ENCODE measurements at regions not wholly inside any gene's neighbourhood (a gene's known extent, or its start where the extent isn't known, plus 50 kb on each side); places are given as distances from the start of the nearest gene placed in this dataset.
"Not testable (repeated sequence)": the region's sequence is repeated elsewhere in the genome, so short reads cannot be mapped to it uniquely, and the experiment has no call there.

- no peak for DNase-seq
Observed at GRCh38 chr14:28576523-28576922, 190.1 kb upstream of the FOXG1 start.

DNA sequence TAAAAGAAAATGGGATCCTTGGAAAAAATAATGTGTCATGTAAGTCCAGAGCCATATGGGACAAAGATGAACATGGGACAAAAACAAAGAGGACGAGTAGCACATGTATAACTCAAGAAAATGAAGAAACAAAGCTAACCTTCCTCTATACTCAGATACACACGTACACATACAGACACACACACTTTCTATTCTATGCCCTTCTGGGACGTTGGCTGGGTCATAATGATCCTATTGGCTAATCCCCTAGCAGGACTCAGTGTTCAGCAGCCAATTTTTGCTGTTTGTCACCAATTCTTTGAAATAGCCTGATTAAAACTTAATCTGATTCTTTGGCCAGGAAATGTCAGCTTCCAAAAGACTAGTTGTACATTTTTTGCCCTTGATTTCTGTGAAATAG, 189.4 kb upstream of the FOXG1 start:
- DNase-seq: no peak

DNA sequence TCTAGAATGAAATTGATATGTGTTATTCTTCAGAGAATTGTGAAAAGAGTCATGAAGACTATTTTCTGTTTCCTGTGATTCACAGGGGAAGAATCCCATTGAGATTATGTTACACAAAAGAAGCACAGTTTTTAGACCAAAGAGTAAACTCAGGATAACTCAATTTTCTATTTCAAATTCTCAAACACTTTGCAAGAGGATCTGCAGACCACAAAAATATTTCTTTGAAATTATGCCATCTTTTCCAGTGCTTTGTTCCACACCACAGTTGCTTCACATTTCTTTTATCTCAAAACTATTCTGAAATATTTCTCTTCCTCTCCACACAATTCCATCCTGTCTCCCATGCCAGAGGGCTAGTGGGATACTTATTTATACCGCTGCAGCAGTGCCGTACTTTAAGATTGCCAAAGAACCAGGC, 188.9 kb upstream of the FOXG1 start:
- DNase-seq: no peak

DNA sequence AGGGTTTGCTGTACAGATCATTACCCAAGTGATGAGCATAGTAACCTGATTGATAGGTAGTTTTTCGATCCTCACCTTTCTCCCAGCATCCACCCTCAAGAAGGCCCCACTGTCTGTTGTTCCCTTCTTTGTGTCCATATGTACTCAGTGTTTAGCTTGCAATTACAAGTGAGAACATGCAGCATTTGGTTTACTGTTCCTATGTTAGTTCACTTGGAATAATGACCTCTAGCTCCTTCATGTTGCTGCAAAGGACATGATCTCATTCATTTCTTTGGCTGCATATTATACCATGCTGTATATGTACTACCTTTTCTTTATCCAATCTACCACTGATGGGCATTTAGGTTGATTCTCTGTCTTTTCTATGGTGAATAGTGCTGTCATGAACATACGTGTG, 181.6 kb upstream of the FOXG1 start:
- DNase-seq: no peak

DNA sequence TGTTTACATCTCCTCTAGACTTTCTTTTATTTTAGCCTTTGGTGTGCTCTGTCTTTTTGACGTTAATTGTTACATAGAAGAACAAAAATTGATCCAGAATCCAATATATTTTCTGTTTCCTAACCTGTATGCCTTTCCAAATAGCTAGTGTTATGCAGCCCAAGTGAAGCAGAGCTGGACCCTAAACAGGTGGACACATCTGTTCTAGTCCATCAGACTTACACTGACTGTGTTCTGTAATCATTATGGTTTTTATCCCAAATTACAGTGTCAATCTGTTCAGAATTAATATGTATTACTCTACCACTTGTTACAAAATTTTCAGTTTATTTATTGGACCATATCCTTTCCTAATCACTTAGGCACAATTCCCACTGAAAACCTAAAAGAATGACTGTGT, 176.8 kb upstream of the FOXG1 start:
- no peak for DNase-seq

DNA sequence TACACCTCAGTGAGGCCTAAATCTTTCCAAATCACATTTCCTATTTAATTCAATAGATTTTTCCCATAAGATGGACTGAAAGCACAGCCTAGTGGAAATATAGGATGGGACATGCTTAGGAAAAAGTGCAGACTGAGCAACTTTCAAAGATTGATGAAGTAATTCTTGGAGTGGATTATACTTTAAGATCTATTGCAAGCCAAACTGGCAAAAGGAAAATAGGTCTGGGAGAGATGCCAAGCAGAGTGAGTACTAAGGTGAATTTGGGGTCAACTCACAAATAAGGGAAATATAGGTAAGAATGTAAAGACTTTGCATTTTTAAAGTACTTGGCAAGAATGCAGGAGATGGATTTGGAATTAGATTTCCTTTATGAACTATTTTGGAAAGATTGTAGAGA, 170.2 kb upstream of the FOXG1 start:
- DNase-seq: peak; percentile 35

- no peak for DNase-seq
Observed at GRCh38 chr14:28599191-28599590, 167.4 kb upstream of the FOXG1 start.

- no peak for DNase-seq
Observed at GRCh38 chr14:28599605-28600004, 167.0 kb upstream of the FOXG1 start.

DNA sequence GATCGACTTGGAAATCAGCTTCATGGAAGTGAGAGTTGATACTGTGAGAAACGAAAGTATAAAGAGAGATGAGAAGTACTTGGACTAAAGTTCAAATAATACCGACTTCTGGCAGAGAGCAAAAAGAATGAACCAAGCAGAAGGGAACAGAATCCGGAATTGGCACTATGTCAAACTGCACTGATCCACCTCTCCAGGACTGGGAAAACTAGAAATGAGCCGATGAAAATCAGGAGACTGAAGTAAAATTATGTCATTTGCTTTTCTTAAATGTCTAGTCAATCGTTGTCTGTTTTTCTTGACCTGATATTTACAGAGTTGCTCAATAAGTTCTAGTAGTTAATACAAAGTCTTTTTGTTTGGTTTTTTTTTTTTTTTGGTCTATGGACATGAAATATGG, 163.0 kb upstream of the FOXG1 start:
- no peak for DNase-seq

- DNase-seq: no peak
Observed at GRCh38 chr14:28607661-28608060, 158.9 kb upstream of the FOXG1 start.

DNA sequence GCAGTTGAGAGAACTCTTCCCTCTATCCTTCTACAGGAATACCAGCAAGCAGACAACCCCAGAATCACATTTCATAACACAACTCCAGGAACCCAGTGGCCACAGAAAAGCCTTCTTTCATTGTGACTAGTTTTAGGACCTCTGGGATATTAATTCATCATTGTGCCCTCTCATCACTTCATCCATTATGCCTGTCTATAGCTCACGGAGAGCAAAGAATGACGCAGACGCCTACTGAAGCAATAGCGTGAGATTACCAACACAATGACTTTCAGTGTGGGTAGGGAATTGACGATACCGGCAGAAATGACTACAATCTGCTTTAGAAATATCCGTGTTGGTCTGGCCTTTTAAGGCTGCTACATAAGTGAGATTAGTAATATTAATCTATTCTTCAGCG, 158.1 kb upstream of the FOXG1 start:
- peak; percentile 27 for DNase-seq

- DNase-seq: peak; percentile 92
Observed at GRCh38 chr14:28608851-28609828, 157.4 kb upstream of the FOXG1 start.

DNA sequence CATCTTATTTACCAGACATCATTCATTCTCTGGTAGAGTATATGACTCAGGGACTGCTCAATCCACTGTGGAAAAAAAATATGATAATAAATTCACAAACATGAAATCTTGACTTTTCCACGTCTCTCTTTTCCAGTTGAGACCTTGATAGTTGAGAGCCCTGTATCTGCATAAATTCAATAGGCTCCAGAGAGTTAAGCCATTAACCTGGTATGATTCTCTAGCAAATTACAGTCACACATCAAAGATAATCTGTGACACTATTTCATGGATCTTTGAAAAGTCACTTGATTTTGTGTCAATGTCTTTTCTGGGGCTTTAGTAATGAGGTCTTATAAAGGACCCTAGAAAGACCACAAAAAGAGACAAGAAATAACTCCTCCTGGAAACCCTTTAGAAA, 154.2 kb upstream of the FOXG1 start:
- no peak for DNase-seq

DNA sequence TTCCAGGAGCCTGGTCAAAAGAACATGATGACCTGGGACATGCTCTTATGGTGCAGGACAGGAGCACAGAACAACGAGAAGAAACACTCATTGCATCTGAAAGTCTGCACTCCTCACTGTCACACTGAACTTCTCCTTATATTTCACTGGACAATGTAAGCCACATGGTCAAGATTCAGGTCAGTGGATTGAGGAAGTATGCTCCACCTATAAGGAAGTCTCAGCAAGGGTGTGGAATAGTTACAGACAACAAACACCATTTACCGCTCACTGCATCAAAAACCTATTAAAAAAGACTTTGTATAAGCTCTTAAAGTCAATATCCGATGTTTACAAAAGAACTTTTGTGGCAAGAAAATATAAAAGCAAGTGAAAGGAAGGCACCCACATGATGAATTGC, 153.1 kb upstream of the FOXG1 start:
- DNase-seq: no peak

DNA sequence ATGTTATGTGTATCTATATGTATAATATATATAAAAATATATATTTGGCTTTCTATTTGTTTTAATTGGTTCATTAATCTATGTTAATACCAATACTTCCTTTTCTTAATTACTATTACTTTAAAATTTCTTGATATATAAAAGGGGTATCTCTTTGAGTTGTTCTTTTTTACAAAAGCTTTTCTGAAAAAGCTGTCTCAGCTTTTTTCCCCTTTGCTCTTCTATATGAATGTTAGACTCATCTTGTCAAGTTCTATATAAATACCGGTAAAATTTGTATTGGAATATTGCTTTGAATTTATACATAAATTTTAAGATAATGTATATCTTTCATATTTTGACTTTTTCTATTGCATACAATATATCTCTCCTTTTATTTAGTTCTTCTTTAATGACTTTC, 139.8 kb upstream of the FOXG1 start:
- DNase-seq: no peak

GRCh38 chr14:28629328-28630004, 137.1 kb upstream of the FOXG1 start:
- DNase-seq: no peak

DNA sequence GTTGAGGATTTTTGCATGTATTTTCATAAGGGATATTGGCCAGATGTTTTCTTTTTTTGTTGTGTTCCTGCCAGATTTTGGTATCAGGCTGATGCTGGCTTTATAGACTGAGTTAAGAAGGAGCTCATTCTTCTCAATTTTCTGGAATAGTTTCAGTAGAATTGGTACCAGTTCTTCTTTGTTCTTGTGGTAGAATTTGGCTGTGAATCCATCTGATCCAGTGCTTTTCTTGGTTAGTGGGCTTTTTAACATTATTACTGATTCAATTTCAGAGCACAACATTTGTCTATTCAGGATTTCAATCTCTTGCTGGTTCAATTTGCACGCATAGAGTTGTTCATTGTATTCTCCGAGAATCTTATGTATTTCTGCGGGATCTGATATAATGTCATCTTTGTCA, 136.5 kb upstream of the FOXG1 start:
- no peak for DNase-seq

- DNase-seq: peak; percentile 66
Observed at GRCh38 chr14:28635387-28635786, 131.2 kb upstream of the FOXG1 start.

GRCh38 chr14:28635816-28636215, 130.8 kb upstream of the FOXG1 start:
- DNase-seq: not testable (repeated sequence)

GRCh38 chr14:28641189-28641588, 125.4 kb upstream of the FOXG1 start:
- DNase-seq: not testable (repeated sequence)

GRCh38 chr14:28651148-28651547, 115.4 kb upstream of the FOXG1 start:
- DNase-seq: no peak

GRCh38 chr14:28652782-28653181, 113.8 kb upstream of the FOXG1 start:
- DNase-seq: no peak

- no peak for DNase-seq
Observed at GRCh38 chr14:28653521-28653920, 113.1 kb upstream of the FOXG1 start.

DNA sequence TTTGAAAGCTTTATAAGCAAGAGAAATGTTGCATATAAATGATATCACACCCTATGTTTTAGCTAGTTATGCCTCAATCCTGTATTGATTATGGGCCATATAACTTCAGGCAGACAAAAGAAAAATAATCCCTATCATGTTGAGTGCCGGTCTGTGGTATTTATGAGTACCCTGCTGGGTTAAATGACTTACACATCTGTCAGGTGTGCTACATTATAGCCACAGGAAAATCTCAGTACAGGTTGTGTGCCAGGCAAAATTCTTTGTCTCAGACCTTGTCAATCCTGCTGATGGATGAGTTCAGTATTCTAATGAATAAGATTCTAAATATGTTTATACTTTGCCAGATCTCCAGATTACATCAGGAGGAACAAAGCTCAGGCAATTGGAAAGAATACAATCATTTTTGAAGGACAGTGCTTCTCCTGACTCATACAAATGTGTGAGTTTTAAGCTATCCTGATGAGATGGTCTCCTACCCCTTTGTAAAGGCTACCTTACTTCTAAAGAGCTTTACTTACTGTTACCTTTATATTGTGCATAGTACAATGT, 109.8 kb upstream of the FOXG1 start:
- no peak for DNase-seq

Measured in eye (tissue), 1 donor.